Esophagus squamous epithelium (tissue), 5 donors: ENCODE measurements at regions not wholly inside any gene's neighbourhood (a gene's known extent, or its start where the extent isn't known, plus 50 kb on each side); places are given as distances from the start of the nearest gene placed in this dataset.

Experiments
- DNase-seq: peaks from one replicate; lab custom pipeline; 2025; lab: John Stamatoyannopoulos, UW
- H3K27ac ChIP-seq, 4 donors: fragments of 200-600 bp; sonication (generic); one replicate each; pipeline ENCODE4 v1.5.1; 2016 to 2019; ENCODE audit warnings: mild to moderate bottlenecking in 1 of 4
- H3K27me3 ChIP-seq, 4 donors: fragments of 200-600 bp; sonication (generic); 1 replicate in 3 of 4; 2 replicates in 1 of 4; pipeline versions ENCODE4 v1.5.1 to v1.6.0; 2017 to 2021; ENCODE audit warnings: antibody characterized with exemption in 1 of 4
- H3K36me3 ChIP-seq, 3 donors: fragments of 200-600 bp; sonication (generic); one replicate each; pipeline ENCODE4 v1.5.1; 2016 to 2019
- H3K4me1 ChIP-seq, 3 donors: fragments of 200-600 bp; sonication (generic); one replicate each; pipeline ENCODE4 v1.5.1; 2017 to 2019
- H3K4me3 ChIP-seq, 4 donors: fragments of 200-600 bp; sonication (generic); 1 replicate in 3 of 4; 2 replicates in 1 of 4; pipeline ENCODE4 v1.5.1; 2016 to 2019; ENCODE audit warnings: mild to moderate bottlenecking in 2 of 4, moderate library complexity in 1 of 4
- H3K9me3 ChIP-seq, 3 donors: fragments of 200-600 bp; sonication (generic); one replicate each; pipeline ENCODE4 v1.5.1; 2016 to 2019
- CTCF ChIP-seq, 6 experiments: fragments of 450-650 bp in 4 of 6; fragments of 200-600 bp in 2 of 6; sonication (generic) in 2 of 6; IDR thresholded peaks; one replicate each; pipeline ENCODE4 v1.5.1; 2016 to 2019; ENCODE audit warnings: antibody characterized with exemption in 6 of 6, mild to moderate bottlenecking in 4 of 6, moderate library complexity in 4 of 6
- WGBS, 2 donors: methylation state at CpG; one replicate each; pipeline ENCODE4 v1.1.5; 2018; 5-methylcytosine and 5-hydroxymethylcytosine counted together
- intact Hi-C: fragments of 100-400 bp; cut with DNase I; formaldehyde crosslinking; loops from one replicate; pipeline ENCODE4 v1.15.0; 2022
- small RNA-seq, 4 donors: library from RNA; depleted of rRNA; stranded (forward); fragments of <200 nt; gene quantifications; one replicate each; pipeline ENCODE3, GENCODE V24; 2016
- donor health status: DM: yes; HTN: yes; CAD: no.

GRCh38 chr14:65361920-65362319, 50.6 kb upstream of the FUT8 start:
- WGBS, 2 donors, result 19 to 31% methylated on average over 2 of the region's 2 CpGs
- peak overlapping the region in 1 of 4 donors; percentile 1 for H3K4me3 ChIP-seq
- peak overlapping the region; percentile 61 to 82 (median 73) for H3K27ac ChIP-seq
- intact Hi-C loops, result no loop called here
- H3K27me3 ChIP-seq, result no peaks in the 10 kb centered on the region
- no peak for DNase-seq
- H3K36me3 ChIP-seq, result no peaks in the 10 kb centered on the region
- H3K9me3 ChIP-seq, result no peaks in the 10 kb centered on the region
- TF ChIP-seq CTCF (IDR thresholded peaks at IDR 0.05), result no peak
- peaks cover 8 to 67% (median 8%) of the 10 kb centered on the region in 3 donors for H3K4me1 ChIP-seq

Small RNA genes in the stretch of these regions (small RNA-seq; reads per million reads assigned to genes)
- gene AL355076.1, result 0 reads per million in 4 donors
- 0.09 to 0.60 (median 0.41) reads per million in 4 donors for gene MIR4708
